Astrocyte (in vitro differentiated cells and primary cell): ENCODE measurements at regions not wholly inside any gene's neighbourhood (a gene's known extent, or its start where the extent isn't known, plus 50 kb on each side); places are given as distances from the start of the nearest gene placed in this dataset.

Experiments
- DNase-seq: peaks from one replicate; pipeline ENCODE4 v3.0.0-alpha.2; 2010; ENCODE audit warnings: low read depth
- FAIRE-seq: peaks from 2 replicates; lab custom pipeline; 2011; peaks lifted over from hg19 to GRCh38; lab: Jason Lieb, UNC
- H2AFZ ChIP-seq: 2 replicates; pipeline ENCODE4 v1.6.0; 2012; ENCODE audit warnings: low read depth, low read length, inconsistent platforms
- H3K27ac ChIP-seq: 2 replicates; pipeline ENCODE4 v1.5.1; 2011; ENCODE audit warnings: low read depth, low read length, inconsistent platforms
- H3K27me3 ChIP-seq: 2 replicates; pipeline ENCODE4 v1.6.0; 2011; ENCODE audit warnings: low read length, inconsistent platforms; ENCODE audit not compliant: insufficient read depth
- H3K36me3 ChIP-seq: 2 replicates; pipeline ENCODE4 v1.5.1; 2011; ENCODE audit warnings: low read length, inconsistent platforms; ENCODE audit not compliant: insufficient read depth
- H3K4me1 ChIP-seq: 2 replicates; pipeline ENCODE4 v1.5.1; 2011; ENCODE audit warnings: low read length, inconsistent platforms; ENCODE audit not compliant: insufficient read depth
- H3K4me2 ChIP-seq: 2 replicates; pipeline ENCODE4 v1.6.0; 2012; ENCODE audit warnings: low read length, inconsistent platforms
- H3K4me3 ChIP-seq: 2 replicates; pipeline ENCODE4 v1.5.1; 2011; ENCODE audit warnings: low read depth, mild to moderate bottlenecking, low read length, inconsistent platforms; ENCODE audit not compliant: insufficient read depth
- H3K79me2 ChIP-seq: 2 replicates; pipeline ENCODE4 v1.6.0; 2012; ENCODE audit warnings: mild to moderate bottlenecking, low read length, inconsistent platforms; ENCODE audit not compliant: insufficient read depth
- H3K9ac ChIP-seq: 2 replicates; pipeline ENCODE4 v1.6.0; 2012; ENCODE audit warnings: mild to moderate bottlenecking, low read length, inconsistent platforms
- H3K9me3 ChIP-seq: 2 replicates; pipeline ENCODE4 v1.5.1; 2012; ENCODE audit warnings: low read depth, mild to moderate bottlenecking, low read length, inconsistent platforms; ENCODE audit not compliant: insufficient read depth
- H4K20me1 ChIP-seq: 2 replicates; pipeline ENCODE4 v1.6.0; 2012; ENCODE audit warnings: low read length, inconsistent platforms; ENCODE audit not compliant: insufficient read depth
- H3K27ac Mint-ChIP-seq: one replicate; pipeline ENCODE4 v1.8.0; 2021; ENCODE audit warnings: mild to moderate bottlenecking, mixed read lengths; ENCODE audit not compliant: unreplicated experiment
- H3K27me3 Mint-ChIP-seq: one replicate; pipeline ENCODE4 v1.8.0; 2021; ENCODE audit warnings: low read depth, mixed read lengths; ENCODE audit not compliant: unreplicated experiment
- H3K36me3 Mint-ChIP-seq: one replicate; pipeline ENCODE4 v1.8.0; 2021; ENCODE audit warnings: low read depth, mixed read lengths; ENCODE audit not compliant: unreplicated experiment
- H3K4me1 Mint-ChIP-seq: one replicate; pipeline ENCODE4 v1.8.0; 2021; ENCODE audit warnings: low read depth, mixed read lengths; ENCODE audit not compliant: unreplicated experiment
- H3K4me3 Mint-ChIP-seq: one replicate; pipeline ENCODE4 v1.8.0; 2021; ENCODE audit warnings: mild to moderate bottlenecking, moderate library complexity, mixed read lengths; ENCODE audit not compliant: unreplicated experiment
- H3K9me3 Mint-ChIP-seq: one replicate; pipeline ENCODE4 v1.8.0; 2021; ENCODE audit warnings: mild to moderate bottlenecking, mixed read lengths; ENCODE audit not compliant: unreplicated experiment
- EZH2 ChIP-seq: IDR thresholded peaks from 2 replicates; pipeline ENCODE4 v1.6.1; 2012; ENCODE audit warnings: mild to moderate bottlenecking, low read length, inconsistent platforms; ENCODE audit not compliant: insufficient read depth
- TF ChIP-seq, protein P1 (sequence below): IDR thresholded peaks from 2 replicates; pipeline ENCODE4 v1.5.1; 2011; ENCODE audit warnings: low read depth, mild to moderate bottlenecking, inconsistent platforms, low read length, moderate library complexity; ENCODE audit not compliant: insufficient read depth

DNA sequence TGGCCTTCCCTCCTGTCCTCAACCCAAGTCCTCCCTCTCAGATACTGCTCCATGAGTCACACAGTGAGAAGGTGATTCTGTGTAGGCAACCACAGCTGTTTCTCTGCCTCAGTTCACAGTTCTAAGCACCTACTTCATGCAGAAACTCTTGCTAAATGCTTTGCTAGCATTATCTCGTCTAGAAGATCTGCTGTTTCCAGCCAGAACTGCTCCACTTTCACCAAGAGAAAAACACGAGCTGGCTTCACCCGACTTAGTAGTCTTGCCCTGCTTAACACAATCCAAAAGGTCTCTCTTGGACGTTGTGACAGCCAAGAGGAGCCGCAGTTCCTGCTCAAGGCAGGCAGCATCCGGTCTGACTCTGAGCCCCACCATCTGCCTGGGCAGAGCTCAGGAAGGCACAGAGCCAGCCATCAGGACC, 272.1 kb downstream of the UACA start:
- Histone ChIP-seq H4K20me1 (peaks cover 11% of the 10 kb centered on the region), H3K79me2 (no peaks in the 10 kb centered on the region), H3K27me3 (peaks cover 11% of the 10 kb centered on the region), H2AFZ (no peak overlapping the region), H3K9ac (no peak overlapping the region), H3K9me3 (no peaks in the 10 kb centered on the region), H3K36me3 (no peaks in the 10 kb centered on the region), H3K4me2 (no peak overlapping the region), H3K27ac (no peak overlapping the region), H3K4me3 (no peak overlapping the region), H3K4me1 (peaks cover 59% of the 10 kb centered on the region)
- DNase-seq (peak; percentile 65), FAIRE-seq (no peak)
- Mint-ChIP-seq H3K27ac (no peak overlapping the region), H3K4me1 (peaks cover 49% of the 10 kb centered on the region), H3K9me3 (no peaks in the 10 kb centered on the region), H3K4me3 (no peak overlapping the region), H3K36me3 (no peaks in the 10 kb centered on the region), H3K27me3 (peaks cover 33% of the 10 kb centered on the region)
- no peak for TF ChIP-seq EZH2

DNA sequence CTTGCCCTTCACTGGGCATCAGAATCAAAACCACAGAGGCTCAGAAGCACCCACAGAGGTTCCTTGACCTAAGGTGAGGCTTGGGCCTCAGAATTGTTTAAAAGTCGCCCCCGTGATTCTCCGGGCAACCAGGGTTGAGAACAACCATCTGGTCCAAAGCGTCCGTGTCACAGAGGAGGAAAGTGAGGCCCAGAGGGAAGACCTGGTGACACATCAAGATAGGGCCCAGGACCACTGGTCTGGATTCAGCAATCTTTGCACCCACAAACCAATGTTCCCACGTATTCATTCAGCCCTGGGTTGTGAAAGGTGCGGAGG, 272.6 kb downstream of the UACA start:
- no peak overlapping the region for H3K4me3 ChIP-seq

DNA sequence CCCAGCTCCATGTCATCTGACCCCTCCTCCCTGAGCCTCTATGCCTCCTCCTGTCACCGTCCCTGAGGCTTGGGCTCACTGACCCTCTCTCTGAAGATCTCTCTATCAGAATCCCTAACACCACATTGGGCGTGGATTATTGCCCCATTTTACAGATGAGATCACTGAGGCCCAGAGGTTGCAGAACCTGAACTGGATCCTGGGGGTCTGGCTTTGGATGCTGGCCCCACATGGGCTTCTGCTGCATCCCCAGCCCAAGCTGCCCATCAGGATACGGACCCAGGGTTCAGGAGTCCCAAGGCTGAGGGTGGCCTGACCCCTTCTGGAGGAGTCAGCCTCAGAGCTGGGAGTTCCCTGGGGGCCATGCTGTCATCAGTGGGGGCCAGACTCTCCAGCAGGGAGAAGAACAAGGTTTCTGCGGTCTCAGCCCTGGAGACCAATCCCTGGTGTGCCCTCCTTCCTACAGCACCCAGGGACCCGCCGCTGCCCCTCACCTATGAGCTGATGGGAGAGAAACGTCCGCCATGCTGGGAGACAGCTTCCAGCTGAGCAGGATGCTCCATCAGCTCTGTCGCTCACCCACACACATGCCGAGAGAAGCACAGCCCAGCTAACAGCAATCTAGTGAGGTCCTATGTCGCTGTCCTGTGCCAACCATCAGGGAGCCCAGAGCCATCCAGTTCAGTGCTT, 273.1 kb downstream of the UACA start:
- H2AFZ ChIP-seq: no peak overlapping the region
- Mint-ChIP-seq H3K27me3 (peaks cover 36% of the 10 kb centered on the region), H3K9me3 (no peaks in the 10 kb centered on the region), H3K4me1 (peaks cover 47% of the 10 kb centered on the region), H3K4me3 (no peak overlapping the region), H3K36me3 (no peaks in the 10 kb centered on the region), H3K27ac (peak overlapping the region; percentile 38)
- TF ChIP-seq EZH2: no peak
- TF ChIP-seq, protein P1, sequence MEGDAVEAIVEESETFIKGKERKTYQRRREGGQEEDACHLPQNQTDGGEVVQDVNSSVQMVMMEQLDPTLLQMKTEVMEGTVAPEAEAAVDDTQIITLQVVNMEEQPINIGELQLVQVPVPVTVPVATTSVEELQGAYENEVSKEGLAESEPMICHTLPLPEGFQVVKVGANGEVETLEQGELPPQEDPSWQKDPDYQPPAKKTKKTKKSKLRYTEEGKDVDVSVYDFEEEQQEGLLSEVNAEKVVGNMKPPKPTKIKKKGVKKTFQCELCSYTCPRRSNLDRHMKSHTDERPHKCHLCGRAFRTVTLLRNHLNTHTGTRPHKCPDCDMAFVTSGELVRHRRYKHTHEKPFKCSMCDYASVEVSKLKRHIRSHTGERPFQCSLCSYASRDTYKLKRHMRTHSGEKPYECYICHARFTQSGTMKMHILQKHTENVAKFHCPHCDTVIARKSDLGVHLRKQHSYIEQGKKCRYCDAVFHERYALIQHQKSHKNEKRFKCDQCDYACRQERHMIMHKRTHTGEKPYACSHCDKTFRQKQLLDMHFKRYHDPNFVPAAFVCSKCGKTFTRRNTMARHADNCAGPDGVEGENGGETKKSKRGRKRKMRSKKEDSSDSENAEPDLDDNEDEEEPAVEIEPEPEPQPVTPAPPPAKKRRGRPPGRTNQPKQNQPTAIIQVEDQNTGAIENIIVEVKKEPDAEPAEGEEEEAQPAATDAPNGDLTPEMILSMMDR: no peak
- FAIRE-seq: no peak
- DNase-seq: no peak
- H3K27ac ChIP-seq: no peak overlapping the region
- H4K20me1 ChIP-seq: peaks cover 11% of the 10 kb centered on the region
- H3K9me3 ChIP-seq: no peaks in the 10 kb centered on the region
- peaks cover 54% of the 10 kb centered on the region for H3K4me1 ChIP-seq
- H3K9ac ChIP-seq: no peak overlapping the region
- no peaks in the 10 kb centered on the region for H3K79me2 ChIP-seq
- peaks cover 15% of the 10 kb centered on the region for H3K27me3 ChIP-seq
- H3K4me3 ChIP-seq: no peak overlapping the region
- H3K36me3 ChIP-seq: no peaks in the 10 kb centered on the region
- H3K4me2 ChIP-seq: no peak overlapping the region

More for the DNA sequence above, 272.6 kb downstream of the UACA start:
- no peaks in the 10 kb centered on the region for H3K9me3 Mint-ChIP-seq
- H3K4me1 ChIP-seq: peaks cover 59% of the 10 kb centered on the region
- no peaks in the 10 kb centered on the region for H3K36me3 Mint-ChIP-seq
- H3K27ac Mint-ChIP-seq: peak overlapping the region; percentile 38
- H3K27me3 Mint-ChIP-seq: peaks cover 34% of the 10 kb centered on the region
- H2AFZ ChIP-seq: no peak overlapping the region
- no peaks in the 10 kb centered on the region for H3K36me3 ChIP-seq
- TF ChIP-seq, protein P1: no peak
- no peak for TF ChIP-seq EZH2
- no peak for DNase-seq
- no peak for FAIRE-seq
- no peaks in the 10 kb centered on the region for H3K79me2 ChIP-seq
- H3K4me3 Mint-ChIP-seq: no peak overlapping the region
- peaks cover 11% of the 10 kb centered on the region for H3K27me3 ChIP-seq
- peaks cover 11% of the 10 kb centered on the region for H4K20me1 ChIP-seq
- H3K9me3 ChIP-seq: no peaks in the 10 kb centered on the region
- H3K27ac ChIP-seq: no peak overlapping the region
- H3K4me2 ChIP-seq: no peak overlapping the region
- H3K4me1 Mint-ChIP-seq: peaks cover 48% of the 10 kb centered on the region
- H3K9ac ChIP-seq: no peak overlapping the region
